Stimulated activated CD4-positive, alpha-beta T cell treated with anti-CD3 and anti-CD28 coated beads, Interleukin-15, amount 100 ng/mL, for 48 hours (primary cell): ENCODE measurements at regions not wholly inside any gene's neighbourhood (a gene's known extent, or its start where the extent isn't known, plus 50 kb on each side); places are given as distances from the start of the nearest gene placed in this dataset.
"Not testable (repeated sequence)": the region's sequence is repeated elsewhere in the genome, so short reads cannot be mapped to it uniquely, and the experiment has no call there.

ENCODE experiments used
- DNase-seq, 2 donors: peaks; one replicate each; pipeline ENCODE4 v3.0.0-alpha.2; 2020; ENCODE audit warnings: low read depth in 2 of 2

DNA sequence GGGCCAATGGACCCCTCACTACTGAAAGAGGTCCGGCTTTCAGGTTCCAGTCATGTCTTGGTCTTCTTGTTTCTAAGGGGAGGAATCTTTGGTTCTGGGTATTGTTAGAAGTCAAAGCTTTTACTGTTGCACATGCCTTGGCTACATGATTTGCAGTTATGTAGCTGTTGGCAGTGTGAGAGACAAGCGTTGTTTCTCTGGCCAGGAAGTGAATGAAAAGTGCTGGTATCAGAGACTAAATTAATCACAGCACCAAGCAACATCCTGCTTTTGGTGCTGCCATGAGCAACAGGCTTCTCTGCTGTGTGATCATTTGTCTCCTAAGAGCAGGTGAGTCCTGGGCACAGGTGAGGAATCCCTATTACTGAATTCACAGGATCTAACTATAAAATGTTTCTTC lies 100.1 kb upstream of the PRSS3 start:
- no peak for DNase-seq

DNA sequence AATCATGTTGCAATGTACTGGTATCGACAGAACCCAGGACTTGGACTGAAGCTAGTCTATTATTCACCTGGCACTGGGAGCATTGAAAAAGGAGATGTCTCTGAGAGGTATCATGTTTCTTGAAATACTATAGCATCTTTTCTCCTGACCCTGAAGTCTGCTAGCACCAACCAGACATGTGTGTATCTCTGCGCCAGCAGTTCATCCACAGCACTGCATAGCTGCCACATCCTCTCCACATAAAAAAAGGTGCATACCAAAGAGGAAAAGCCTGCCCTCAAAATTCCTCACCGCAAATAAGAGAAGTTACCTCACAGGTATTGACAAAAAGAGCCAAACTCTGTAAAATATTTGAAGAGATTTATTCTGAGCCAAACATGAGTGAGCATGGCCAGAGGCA lies 99.5 kb upstream of the PRSS3 start:
- no peak for DNase-seq

DNA sequence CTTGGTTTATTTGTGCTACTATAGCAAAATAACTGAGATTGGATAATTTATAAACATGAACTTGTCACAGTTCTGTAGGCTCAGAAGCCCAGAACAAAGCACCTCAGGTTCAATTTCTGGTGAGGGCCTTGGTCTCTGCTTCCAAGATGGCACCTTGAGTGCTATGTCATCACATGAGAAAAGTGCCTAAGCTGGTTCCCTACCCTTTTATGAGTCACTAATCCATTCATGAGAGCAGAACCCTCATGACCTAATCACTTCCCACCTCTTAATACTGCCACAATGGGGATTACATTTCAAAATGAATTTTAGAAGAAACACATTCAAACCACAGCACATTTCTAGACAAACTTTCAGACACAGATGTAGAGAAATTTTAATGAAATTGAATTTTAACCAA lies 98.2 kb upstream of the PRSS3 start:
- no peak for DNase-seq

DNA sequence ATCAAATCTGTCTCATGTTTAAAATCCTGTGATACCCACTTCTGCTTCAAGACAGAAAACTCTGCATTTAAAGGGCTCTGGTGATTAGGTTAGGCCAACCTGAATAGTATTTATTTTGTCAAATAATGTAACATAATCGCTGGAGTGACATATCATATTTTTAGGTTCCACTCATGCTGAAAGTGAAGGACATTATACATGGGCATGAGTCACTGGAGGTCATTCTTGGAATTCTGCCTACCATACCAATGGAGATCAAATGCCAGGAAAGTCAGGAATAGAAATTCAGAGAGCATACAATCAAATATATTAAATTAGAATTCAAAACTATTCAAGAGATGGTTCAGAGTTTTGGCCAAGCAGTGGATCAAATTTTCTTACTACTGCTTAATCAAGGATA lies 97.1 kb upstream of the PRSS3 start:
- no peak for DNase-seq

DNA sequence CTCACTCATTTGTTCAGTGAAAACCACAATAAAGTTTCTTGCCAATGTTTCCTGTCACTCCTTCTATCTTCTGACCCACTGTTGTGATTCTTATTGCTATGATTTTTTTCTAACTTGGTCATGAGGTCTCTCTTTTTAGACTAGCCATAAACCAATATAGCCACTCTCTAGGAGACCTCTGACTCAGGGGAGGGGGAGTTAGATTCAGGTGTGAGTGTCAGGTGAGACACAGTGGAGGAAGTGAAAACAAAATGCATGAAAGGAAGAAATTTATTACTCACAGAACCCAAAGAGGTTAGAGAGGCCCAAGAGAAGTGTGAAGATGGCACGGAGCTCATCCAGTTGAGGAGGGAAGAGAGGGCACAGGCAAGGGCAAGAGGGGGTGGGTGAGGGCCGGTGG lies 94.4 kb upstream of the PRSS3 start:
- not testable (repeated sequence) for DNase-seq

DNA sequence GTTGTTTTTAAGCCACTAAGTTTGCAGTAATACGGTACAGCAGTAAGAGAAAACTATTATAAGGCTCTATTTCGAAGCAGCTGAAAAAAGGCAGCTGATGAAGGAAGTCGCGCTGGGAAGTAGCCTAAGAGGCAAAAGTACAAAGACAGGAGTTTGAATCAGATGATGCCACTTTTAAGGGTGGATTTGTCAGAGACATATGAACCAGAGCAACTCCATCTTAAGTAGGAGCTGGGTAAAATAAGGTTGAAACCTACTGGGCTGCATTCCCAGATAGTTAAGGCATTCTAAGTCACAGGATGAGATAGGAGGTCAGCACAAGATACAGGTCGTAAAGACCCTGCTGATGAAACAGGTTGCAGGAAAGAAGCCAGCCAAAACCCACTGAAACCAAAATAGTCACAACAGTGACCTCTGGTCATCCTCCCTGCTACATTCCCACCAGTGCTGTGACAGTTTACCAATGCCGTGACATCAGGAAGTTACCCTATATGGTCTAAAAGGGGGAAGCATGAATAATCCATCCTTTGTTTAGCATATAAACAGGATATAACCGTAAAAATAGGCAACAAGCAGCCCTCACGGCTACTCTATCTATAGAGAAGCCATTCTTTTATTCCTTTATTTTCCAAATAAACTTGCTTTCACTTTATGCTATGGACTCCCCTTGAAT lies 91.8 kb upstream of the PRSS3 start:
- no peak for DNase-seq

DNA sequence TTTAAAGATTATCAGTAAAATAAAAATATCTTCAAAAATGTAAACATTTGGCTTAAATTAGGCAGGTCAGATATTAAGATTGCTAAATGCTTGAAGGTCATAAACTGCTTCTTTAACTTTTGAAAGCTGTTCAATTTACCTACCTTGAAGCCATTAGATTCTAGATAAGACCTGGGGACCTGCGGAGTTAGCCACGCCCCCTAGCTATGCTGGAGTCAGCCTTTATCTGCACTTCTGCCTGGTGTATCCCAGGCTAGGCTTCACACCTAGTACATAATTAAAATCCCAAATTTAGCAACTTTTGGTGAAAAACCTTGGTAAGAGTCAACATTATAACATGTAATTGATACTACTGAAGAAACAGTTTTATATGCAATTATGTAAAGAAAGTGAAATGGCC lies 89.9 kb upstream of the PRSS3 start:
- DNase-seq, result not testable (repeated sequence)

DNA sequence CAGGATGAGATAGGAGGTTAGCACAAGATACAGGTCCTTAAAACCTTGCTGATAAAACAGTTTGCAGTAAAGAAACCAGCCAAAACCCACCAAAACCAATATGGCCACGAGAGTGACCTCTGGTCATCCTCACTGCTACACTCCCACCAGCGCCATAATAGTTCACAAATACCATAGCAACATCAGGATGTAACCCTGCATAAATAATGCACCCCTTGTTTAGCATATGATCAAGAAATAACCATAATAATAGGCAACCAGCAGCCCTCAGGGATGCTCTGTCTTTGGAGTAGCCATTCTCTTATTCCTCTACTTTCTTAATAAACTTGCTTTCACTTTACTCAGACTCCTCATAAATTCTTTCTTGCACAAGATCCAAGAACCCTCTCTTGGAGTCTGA lies 86.9 kb upstream of the PRSS3 start:
- DNase-seq, result no peak

DNA sequence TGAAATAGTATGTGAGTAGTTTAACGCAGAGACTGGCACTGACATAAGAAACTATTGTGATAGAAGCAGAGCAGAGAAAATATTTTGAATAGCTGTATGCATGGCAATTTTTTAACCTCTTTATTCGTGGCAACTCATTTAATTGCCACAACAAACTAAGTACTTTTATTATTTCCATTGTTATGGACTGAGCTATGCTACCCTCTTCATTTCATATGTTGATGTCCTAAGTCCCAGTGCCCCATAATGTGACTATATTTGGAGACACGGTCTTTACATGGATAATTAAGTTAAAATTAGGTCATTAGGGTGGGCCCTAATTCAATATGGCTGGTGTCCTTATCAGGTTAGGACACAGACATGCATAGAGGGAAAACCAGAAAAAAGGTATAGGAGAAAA lies 86.1 kb upstream of the PRSS3 start:
- no peak for DNase-seq

DNA sequence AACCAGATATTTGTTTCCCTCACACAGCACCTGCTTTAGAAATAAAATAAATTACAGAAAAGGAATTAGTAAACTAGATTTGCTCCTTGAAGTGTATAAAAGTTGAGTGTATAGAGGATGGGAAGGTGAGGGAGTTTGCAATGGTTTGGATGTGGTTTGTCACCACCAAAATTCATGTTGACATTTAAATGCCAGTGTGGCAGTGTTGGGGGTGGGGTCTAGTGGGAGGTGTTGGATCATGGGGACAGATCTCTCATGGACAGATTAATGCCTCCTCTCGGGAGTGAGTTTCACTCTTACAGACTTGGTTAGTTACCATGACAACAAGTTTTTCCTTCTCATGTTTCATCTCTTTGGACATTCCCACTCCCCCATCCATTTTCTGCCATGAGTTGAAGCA lies 83.9 kb upstream of the PRSS3 start:
- DNase-seq, result not testable (repeated sequence)

DNA sequence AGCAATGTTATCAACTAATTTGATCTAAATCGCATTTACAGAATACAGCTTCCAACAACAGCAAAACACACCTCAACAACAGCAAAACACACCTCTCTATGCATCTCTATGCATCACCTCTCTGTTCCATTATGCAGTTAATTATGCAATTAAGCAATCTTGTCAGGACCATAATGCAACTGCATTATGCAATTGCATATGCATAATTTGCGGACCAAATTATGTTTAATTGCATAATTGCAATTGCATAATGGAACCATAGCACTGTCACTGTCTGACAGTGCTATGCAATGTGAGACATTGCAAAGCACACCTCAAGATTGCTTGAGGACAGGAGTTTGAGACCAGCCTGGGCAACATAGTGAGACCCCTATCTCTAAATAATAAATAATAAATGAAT lies 80.4 kb upstream of the PRSS3 start:
- DNase-seq, result no peak

DNA sequence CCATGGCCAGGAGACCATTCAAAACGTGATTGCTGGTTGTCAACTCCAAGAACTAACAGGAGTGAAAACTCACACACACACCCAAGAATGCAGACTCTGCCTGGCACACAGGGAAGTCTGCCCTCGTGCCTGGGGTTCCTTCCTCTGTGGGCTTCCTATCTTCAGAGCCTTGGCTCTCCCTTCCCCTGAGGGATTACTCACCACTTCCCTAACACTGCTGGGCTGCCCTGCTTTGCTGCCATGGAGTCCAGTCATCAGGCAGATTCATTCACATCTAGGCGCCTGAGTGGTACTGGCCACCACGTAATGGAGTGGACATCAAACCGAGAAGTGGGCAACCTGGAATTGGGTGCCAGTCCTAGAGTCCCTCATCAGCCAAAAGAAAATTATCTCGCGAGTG lies 76.4 kb upstream of the PRSS3 start:
- DNase-seq, result no peak

DNA sequence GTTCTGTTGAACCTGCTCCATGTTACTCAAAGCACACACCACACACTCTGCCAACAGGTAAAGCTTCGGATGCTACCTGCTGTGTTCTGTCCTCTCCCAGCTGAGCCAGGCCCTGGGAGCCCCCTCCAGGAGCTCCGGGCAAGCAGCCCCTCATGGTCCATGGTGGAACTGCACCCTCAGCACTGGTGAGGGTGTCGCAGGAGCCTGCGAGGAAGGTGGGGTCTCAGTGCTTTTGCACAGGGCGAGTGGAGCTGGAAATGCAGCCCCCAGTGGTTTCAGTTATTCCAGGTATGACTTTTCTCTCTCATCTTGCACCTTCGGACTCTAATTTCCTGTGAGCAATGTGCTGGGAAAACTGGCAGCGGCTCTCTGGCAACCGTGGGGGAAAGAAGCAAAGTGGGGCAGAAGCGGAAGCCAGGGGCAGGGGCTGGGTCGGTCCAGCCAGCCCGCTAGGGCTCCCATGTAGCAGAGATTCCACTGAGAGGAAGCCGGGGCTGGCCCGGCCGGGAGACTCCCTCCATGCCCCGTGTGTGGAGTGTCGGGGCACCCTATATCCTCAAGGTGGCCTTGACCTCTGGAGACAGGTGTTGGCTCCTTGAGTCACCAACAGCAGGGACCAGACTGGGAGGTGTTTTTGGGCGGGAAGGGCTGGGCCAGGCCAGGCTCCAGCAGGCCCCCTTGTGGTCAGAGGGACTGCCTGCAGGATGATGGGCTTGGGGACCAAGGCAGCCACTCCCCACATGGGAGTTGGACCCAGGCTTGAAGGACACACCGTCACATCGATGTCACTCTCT lies 75.6 kb upstream of the PRSS3 start:
- peak in 1 of 2 donors; percentile 53 for DNase-seq

DNA sequence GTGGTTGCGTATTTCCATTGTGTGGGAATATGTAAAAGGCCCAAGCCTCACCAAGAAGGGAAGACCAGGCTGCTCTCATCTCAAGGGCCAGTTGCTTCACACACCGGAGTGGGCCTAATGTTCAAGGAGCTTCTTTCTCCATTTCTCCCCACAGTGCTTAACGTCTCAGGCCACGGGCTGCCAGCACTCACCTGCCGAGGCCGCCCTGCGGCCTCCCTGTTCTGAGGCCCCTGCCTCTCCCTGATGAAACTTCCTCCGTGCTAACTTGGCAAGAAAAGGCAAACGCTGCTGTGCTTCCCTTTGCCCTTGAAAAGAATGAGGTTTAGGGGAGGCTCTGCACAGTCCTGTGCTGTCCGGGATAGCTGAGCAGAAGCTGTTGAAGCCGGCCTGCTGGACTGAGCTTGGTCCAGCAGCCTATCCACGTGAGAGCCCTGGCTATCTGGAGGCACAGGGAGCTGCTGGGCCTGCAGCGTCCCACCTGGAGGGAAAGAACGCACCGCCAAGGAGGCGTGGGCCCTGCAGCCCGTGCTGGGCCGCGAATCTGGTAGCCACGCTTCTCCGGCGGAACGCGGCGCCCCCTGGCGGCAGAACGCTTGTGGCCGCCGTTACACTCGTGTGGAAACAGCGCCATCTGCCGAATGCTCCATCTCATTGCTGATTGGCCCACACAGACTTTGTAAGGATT lies 73.5 kb upstream of the PRSS3 start:
- peak; percentile 70 to 80 for DNase-seq

DNA sequence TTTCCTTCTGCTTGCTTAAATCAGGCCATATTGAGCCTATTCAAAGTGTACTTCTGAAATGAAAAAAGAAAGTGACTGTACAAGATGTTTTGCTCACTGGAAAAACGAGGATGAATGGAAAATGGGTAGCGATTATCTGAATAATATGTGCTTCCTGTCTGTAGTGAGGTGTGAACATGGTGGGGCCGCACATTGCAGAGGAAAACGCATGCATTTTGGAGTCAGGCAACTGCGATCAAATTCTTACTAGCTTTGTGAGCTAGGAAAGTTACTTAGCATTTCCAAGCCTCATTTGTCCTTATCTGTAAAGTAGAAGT lies 73.0 kb upstream of the PRSS3 start:
- DNase-seq, result no peak

DNA sequence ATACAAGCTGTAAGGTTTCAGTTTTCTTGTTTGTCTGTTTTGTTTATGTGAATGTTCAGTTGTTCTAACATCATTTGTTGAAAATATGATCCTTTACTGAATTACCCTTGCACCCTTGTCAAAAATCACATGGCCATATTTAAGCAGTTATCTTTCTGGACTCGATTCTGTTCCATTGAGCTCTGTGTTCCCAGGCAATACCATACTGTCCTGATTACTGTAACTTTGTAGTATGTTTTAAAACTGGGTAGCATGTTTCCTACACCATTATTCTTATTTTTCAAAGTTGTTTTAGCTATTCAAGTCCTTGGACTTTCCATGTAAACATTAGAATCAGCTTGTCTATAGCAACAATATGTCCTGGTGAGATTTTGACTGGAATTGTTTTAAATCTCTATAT lies 66.7 kb upstream of the PRSS3 start:
- DNase-seq, result no peak

DNA sequence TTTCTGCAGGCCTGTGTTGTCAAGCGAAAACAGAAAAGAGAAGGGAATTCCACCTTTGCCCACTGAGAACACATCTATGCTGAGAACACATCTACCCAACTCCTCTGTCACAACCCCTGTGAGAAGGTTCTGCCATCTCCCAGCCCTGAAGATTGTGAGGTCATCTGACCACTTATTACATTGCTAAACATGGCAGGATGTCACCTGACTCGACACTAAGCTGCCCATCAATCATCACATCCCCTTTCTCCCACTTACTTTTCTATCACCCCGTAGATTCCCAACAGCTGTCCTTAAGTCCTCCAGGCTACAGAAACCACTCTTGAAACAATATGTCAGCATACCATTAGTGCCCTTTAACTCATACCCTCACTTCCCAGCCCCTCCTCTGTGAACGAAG lies 64.2 kb upstream of the PRSS3 start:
- DNase-seq, result no peak

DNA sequence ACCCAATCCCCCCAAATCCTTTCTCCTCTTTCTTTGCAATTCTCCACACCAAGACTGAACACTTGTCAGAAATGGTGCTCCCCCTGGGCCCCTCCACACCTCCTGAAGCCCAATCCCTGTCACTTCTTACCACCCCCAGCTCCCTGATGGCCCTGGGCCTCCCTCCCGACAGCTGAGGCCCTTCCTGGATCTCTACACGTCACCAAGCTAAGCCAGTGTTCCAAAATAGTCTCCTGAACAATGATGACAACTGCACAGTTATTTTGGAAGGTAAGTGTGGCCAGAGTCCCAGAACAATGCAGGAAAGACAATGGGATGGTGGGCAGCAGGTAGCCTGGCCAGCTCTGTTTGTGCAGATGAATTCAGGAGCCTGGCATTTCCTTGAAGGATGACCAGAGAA lies 63.7 kb upstream of the PRSS3 start:
- DNase-seq, result no peak

DNA sequence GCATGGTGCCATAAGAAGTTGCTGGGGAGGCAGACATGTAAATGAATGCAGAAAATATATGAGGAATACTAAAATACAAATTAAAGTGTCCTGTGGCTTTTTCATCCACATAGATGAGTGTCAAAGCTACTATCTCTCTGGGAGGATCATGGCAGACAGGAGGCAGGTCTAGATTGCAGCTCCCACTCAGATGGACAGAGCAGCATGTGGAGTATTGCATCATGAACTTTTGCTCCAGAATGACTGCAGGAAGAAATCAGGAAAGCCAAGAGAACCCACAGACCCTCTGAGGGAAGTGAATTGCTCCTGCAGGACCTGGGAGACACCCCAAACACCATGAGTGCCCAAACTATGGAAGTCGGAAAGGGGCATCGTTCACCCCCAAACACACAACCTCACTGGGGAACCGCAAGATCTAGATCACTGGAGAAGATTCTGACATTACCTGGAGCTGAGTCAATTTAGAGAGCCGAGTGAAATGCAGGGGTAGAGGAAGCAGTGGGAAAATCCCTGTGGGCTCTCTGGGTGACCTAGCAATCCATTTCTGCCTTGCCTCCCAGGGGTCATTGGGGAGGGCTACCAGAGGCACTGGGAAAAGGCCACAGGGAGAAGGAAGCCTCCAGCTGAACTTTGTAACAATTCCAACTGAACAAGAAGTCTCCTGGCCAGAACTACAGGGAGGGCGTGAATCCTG lies 61.0 kb upstream of the PRSS3 start:
- DNase-seq, result not testable (repeated sequence)

DNA sequence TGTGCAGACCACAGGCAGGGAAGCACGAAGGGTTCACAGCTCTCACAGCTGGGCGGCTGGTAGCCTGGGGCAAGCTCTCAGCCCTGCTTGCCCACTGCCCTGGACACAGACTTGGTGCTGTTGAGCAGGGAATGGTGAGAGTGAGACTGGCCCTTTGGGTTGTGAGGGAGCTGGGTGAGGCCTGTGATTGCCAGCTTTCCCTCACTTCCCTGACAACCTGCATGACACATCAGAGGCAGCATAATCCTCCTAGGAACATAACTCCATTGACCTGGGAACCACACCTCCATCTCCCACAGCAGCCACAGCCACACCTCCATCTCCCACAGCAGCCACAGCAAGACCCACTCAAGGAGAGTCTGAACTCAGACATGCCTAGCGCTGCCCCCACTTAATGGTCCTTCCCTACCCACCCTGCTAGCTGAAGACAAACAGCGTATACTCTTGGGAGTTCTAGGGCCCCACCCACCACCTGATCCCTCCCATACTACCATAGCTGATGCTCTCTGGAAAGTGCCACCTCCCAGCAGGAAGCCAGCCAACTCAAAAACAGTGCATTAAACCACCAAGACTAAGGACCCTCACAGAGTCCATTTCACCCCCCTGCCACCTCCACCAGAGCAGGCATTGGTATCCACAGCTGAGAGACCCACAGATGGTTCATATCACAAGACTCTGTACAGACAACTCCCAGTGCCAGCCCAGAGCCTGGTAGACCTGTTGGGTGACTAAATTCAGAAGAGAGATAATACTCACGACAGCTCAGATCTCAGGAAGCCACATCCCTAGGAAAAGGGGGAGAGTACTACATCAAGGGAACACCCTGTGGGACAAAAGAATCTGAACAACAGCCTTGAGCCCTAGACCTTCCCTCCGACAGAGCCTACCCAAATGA lies 60.2 kb upstream of the PRSS3 start:
- not testable (repeated sequence) for DNase-seq

DNA sequence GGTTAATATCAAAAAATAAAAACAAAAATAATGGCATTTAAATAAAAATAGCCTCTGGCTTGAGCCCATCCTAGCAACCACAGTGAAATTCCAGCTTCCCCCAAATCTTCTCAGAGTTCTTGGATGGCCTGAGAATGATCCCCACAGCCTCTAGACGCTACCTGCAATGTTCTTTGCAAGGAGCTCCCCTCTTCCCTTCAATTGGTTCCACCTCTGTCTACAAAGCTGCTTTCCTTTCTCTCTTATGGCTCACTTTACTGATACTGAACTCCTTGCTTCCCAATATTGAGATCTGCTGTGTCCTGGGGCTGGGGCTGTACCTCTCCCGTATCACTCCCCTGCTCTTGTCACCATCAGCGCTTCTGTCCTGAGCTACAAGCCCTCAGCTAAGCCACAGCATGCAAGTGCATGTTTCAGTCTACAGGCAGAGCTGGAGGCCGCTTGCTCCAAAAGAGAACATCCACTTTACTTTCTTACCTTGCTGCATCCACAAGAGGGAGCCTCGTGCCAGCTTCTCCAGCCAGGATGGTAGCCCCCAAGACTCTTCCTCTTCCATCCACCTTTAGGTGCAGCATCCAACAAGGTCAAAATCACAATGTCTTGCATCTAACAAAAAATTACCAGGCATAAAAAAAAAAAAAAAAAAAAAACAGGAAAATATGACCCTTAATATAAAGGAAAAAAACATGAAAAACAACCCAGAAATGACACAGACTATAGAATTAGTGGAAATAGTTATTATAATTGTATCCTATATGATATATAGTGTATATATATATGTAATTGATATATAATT lies 57.4 kb upstream of the PRSS3 start:
- DNase-seq, result no peak
